ENCODE measurements at regions not wholly inside any gene's neighbourhood (a gene's known extent, or its start where the extent isn't known, plus 50 kb on each side); places are given as distances from the start of the nearest gene placed in this dataset.

DNA sequence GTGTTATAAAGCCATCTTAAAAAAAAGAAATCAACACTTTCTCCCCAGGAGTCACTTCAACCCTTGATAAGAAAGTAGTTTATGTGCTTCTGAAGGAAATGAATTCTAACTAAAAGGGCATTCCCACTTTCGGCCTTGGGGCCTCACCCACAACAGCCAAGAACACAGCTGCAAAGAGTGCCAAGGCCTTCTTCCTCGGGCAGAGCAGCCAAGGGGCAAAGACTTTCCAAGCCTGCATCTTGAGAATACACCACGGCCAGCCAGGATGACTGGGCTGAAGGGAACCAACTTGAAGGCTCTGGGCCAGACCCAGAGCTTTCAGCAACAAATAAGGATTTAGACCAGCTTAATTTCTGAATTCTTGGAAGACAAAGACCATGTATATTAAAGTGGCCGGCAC, 60.4 kb upstream of the FOXN3 start:
- TF ChIP-seq, protein P1, sequence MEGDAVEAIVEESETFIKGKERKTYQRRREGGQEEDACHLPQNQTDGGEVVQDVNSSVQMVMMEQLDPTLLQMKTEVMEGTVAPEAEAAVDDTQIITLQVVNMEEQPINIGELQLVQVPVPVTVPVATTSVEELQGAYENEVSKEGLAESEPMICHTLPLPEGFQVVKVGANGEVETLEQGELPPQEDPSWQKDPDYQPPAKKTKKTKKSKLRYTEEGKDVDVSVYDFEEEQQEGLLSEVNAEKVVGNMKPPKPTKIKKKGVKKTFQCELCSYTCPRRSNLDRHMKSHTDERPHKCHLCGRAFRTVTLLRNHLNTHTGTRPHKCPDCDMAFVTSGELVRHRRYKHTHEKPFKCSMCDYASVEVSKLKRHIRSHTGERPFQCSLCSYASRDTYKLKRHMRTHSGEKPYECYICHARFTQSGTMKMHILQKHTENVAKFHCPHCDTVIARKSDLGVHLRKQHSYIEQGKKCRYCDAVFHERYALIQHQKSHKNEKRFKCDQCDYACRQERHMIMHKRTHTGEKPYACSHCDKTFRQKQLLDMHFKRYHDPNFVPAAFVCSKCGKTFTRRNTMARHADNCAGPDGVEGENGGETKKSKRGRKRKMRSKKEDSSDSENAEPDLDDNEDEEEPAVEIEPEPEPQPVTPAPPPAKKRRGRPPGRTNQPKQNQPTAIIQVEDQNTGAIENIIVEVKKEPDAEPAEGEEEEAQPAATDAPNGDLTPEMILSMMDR (IDR thresholded peaks at IDR 0.05; ENCODE audit: insufficient read depth, low read length), result no peak
- no peak for TF ChIP-seq POLR2AphosphoS5 (IDR thresholded peaks at IDR 0.05; ENCODE audit: low read depth)
